Stimulated activated CD8-positive, alpha-beta memory T cell treated with anti-CD3 and anti-CD28 coated beads, Interleukin-7, amount 100 ng/mL, for 1 hour (primary cell): ENCODE measurements at regions not wholly inside any gene's neighbourhood (a gene's known extent, or its start where the extent isn't known, plus 50 kb on each side); places are given as distances from the start of the nearest gene placed in this dataset.

Experiments used
- DNase-seq, 2 donors: peaks; one replicate each; pipeline ENCODE4 v3.0.0-alpha.2; 2020; ENCODE audit warnings: low read depth in 2 of 2

DNA sequence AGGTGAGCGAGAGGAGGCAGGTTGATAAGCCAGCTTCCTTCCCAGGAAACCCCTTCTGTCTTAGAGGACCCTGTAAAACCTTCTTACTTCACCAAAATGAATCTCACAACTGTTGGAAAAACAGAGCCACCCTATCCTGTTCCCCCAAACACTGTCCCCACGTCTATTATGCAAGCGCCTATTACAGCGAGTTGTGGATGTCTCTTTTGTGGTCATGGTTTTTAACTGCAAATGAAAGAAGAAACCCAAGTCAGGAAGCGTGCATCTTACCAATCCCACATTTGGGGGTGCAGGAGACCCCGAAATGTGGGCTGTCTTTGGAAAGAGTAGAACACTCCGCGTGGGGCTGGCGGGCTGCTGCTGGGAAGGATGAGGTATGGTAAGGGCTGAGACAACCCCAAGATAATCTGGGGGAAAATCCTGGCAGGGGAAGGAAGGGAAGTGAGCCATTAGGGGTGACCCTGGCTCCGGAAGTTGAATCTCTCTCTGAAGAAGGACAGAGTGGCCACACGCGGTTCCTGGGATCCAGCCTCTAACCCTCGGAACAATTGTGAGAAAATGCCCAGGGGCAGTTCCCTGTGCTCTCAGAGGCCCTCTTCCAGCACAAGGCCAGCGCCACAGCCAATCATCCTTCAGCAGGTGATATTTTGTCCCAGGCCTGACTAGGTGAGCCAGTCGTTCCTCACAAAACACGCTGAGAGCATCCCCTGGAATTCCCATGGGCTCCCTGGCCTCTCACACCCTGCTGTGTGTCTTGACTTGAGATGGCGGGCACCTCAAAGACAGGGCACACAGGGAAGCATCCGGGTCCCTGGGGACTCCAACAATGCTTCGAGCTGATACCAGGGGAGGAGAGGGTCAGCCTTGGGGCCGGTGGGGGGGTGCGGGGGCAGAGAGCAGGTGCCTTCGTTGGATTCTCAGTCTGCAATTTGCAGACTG is 168.5 kb upstream of the IRF2BP2 start:
- DNase-seq, result no peak

DNA sequence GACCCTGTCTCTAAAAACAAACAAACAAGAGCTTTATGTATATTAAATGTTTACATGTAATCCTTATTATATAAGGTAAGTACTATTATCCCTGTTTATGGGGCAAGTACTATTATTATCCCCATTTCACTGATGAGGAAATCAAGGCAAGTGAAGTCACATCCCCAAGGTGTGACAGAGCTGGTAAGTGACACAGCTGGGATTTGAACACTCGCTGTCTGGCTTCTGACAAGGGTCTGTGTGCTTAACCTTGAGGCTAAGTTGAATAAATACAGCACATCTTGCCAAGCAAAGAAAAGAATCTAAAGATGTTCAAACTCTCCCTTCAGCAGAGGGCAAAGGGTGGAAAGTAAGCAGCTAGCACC is 167.9 kb upstream of the IRF2BP2 start:
- DNase-seq, result no peak

GRCh38 chr1:234776876-234777855 is 167.2 kb upstream of the IRF2BP2 start:
- no peak for DNase-seq

DNA sequence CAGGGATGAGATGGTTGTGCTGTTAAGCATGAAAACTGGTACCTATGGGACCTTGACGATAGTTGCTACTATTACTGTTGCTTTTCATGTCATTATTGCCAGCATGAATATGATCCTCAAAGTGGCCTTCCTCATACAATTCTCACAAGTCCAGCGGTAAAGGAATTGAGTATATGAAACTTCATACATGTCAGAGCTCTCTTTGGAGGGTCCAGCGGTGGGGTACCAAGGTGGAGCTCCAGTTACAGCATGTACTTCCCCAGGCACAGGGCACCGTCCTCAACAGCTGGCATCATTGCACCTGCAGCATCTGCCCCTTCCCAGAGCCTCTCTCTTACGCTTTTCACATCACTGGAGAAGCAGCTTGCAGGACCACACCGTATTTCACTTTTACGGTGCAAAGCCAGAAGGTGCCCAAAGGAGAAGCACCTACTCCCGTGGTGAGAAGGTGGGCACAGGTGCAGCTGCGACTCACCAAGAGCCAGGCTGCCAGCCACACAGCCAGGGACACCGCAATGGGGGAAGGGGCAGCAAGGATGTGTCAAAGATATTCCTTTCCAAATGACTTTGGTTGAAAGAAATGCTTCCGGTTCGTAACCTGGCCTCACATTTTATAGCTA is 166.4 kb upstream of the IRF2BP2 start:
- DNase-seq, result no peak

DNA sequence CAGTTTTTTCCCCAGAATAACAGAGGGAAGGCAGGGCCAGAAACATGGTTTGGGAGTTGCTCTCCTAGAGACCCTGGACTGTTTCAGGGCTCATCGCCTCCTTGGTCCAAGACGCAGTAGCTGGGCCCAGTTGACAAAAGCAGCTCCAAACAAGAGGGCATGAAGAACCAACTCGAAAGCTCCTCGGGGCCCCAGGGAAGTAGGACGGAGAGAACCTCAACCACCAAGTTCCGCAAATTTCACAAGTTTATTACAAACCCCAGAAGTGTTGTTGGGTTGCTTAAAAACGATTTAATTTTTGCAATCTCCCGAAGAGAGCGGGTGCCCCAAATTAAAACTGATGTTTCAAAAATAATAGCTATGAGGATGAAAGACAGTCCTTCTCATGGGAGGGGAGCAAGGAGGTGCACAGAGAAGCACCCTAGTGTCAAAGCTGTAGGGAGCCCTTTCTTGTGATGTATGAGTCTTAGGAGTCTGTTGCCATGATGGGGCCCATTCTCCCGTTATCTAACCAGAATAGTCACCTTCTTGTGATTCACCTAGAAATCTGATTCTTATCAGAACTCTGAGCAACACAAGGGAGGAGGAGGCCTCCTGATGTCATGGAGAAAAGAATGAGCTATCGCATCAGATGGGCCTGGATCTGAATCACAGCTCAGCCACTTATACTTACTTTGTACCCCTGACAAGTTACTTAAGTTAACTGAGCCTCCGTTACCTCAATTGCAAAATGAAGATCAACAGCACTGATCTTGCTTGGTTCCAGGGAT is 165.7 kb upstream of the IRF2BP2 start:
- no peak for DNase-seq

- DNase-seq, result no peak
Observed at GRCh38 chr1:234774971-234775370, 165.0 kb upstream of the IRF2BP2 start.

- no peak for DNase-seq
Observed at GRCh38 chr1:234773936-234774677, 164.1 kb upstream of the IRF2BP2 start.

GRCh38 chr1:234772345-234773147 is 162.6 kb upstream of the IRF2BP2 start:
- DNase-seq, result peak; percentile 64 to 66

GRCh38 chr1:234771642-234772344 is 161.8 kb upstream of the IRF2BP2 start:
- DNase-seq, result no peak

DNA sequence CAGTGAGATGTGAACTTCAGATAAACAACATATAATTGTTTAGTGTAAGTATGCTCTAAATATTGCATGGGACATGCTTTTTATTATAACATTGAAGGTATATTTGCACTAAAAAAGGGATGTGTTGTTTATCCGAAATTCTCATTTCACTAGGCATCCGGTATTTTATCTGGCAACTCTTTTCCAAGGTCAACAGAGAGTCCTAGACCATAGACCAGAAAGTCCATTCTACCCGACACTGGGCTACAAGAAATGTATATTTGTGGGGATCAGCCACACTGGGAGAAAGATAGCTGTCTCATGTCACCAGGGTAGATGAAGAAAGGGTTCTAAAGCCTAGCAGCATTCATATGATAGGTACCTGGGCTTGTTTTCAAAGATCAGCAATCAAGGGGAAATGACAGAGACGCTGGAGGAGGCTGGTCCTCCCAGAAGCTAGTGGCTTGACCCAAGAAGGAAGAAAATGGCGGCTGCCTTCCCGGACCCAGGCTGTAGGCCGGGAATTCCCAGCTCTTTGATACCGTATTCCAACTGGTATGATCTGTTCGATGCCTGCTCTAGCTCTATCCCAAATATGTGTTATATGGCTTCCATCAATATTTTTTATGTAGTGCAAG is 161.1 kb upstream of the IRF2BP2 start:
- no peak for DNase-seq

GRCh38 chr1:234769986-234770795 is 160.2 kb upstream of the IRF2BP2 start:
- no peak for DNase-seq

GRCh38 chr1:234769284-234769985 is 159.5 kb upstream of the IRF2BP2 start:
- no peak for DNase-seq

GRCh38 chr1:234768569-234769283 is 158.7 kb upstream of the IRF2BP2 start:
- DNase-seq, result no peak

- no peak for DNase-seq
Observed at GRCh38 chr1:234768171-234768568, 158.2 kb upstream of the IRF2BP2 start.

DNA sequence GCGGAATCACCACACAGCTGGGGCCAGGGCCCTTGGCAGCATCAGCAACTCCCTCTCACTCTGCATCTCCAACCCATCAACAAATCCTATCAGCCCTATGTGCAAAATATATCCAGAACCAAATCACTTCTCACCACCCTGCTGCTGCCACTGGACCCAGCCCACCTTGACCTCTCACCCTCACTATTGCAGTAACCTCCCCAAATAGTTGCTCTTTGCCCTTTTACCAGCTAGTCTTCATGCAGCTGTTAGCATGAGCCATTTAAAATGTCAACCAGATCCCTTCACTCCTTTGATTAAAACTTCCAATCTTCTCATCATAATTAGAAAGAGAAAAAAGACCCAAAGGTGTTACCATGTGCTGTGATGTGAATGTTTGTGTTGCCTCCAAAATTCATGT is 155.7 kb upstream of the IRF2BP2 start:
- no peak for DNase-seq

DNA sequence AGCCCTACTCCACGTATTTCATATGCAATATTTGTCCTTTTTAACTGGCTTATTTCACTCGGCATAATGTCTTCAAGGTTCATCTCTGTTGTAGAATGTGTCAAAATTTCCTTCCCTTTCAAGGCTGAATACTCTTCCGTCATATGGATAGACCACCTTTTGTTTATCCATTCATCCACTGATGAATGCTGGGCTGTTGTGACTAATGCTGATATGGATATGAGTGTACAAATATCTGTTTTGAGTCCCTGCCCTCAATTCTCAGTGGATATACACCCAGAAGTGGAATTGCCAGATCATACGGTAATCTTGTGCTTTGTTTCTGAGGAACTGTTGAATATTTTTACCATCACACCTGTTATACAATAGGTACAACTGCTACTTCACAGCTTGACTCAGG is 155.2 kb upstream of the IRF2BP2 start:
- DNase-seq, result no peak

DNA sequence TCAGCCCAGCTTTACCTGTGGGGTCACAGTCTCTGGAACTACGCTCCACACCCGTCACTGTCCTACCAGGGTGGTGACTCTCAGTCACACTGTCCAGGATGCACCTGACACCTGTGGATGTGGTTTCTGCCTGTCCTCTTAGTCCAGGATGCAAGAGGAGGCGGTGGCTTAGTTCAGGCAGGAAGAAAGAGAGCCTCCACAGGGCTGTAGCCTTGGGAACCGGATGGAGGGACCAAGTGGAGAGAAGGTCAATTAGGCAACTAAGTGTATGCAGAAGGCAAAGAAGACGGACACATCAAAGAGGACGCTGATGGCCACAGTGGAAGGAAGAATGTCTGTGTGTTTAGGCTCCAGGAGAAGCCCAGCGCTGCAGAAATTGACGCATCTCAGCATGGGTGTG is 153.9 kb upstream of the IRF2BP2 start:
- DNase-seq, result no peak
